ENCODE measurements at regions not wholly inside any gene's neighbourhood (a gene's known extent, or its start where the extent isn't known, plus 50 kb on each side); places are given as distances from the start of the nearest gene placed in this dataset.
"Not testable (repeated sequence)": the region's sequence is repeated elsewhere in the genome, so short reads cannot be mapped to it uniquely, and the experiment has no call there.

DNA sequence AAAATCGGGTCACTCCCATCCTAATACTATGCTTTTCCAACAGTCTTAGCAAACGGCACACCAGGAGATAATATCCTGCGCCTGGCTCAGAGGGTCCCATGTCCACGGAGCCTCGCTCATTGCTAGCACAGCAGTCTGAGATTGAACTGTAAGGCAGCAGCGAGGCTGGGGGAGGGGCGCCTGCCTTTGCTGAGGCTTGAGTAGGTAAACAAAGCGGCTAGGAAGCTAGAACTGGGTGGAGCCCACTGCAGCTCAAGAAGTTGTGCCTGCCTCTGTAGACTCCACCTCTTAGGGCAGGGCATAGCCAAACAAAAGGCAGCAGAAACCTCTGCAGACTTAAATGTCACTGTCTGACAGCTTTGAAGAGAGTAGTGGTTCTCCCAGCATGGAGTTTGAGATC lies 213.3 kb downstream of the TOX3 start:
- ATAC-seq; H3K27ac Mint-ChIP-seq; DNase-seq (ENCODE audit: low spot score in 2 of 2): not testable (repeated sequence)
- peaks cover 14 to 32% of the 10 kb centered on the region in 2 donors for H3K36me3 Mint-ChIP-seq
- peaks cover 24 to 28% of the 10 kb centered on the region in 2 donors for H3K9me3 Mint-ChIP-seq

DNA sequence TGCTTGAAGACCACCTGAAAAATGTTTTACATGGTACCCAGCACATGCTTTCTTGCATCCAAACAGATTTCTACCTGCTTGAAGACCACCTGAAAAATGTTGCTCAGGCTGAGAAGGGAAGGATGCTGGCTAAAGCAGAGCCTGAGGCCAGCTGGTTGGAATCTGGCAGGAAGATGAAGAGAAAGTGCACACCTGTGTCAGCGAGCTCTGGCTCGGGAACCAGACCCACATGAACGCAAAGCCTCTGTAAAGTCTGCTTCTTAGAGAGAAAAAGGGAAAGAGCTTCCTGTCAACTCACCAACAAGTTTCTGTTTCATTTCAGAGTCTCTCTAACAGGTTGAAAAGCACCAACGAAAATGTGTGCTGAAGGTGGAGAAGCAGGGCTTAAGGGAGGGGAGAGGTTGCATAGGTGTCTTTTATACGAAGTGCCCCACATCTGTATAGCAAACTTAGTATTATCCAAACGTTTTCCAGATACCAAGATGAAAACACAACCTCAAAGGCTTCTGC lies 226.0 kb downstream of the TOX3 start:
- Mint-ChIP-seq H3K27ac (no peak overlapping the region), H3K36me3 (peaks cover 0 to 20% of the 10 kb centered on the region in 2 donors), H3K9me3 (peaks cover 21 to 29% of the 10 kb centered on the region in 2 donors)
- no peak for ATAC-seq
- no peak for DNase-seq (ENCODE audit: low spot score in 2 of 2)

DNA sequence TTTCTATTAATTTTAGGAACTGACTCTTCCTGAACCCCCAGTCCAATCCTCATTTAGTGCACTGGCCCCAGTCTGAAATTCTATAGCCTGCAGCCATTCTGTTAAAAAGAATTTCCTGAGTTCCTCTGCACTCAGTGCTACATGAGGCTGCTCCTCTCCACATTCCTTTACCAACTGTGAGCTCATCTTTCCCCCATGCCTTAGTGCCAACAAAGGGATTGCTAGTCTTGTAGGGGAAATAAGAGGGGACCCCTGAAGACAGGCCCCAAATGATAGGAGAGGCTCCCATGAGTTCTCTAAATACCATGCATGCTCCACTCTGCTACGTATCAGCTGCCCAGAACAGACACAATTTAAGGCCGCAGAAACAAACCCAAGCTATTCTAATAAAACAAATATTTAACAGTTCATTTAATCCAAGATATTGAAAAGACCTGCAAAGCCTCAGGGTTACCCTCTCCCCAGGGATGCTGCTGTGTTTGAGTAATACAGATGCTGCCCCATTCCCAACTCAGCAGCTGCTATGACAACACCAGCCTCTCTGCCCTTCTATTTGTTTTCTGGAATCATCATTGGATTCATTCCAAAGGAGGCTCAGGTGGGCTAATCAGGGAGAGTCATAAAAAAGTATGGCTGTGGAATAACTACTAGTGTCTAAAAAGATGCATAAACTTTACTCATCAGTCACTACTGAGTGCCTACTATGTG lies 228.5 kb downstream of the TOX3 start:
- DNase-seq (ENCODE audit: low spot score in 2 of 2) (no peak), ATAC-seq (no peak)
- H3K9me3 Mint-ChIP-seq = peaks cover 28 to 33% of the 10 kb centered on the region in 2 donors
- H3K36me3 Mint-ChIP-seq = peaks cover 0 to 28% of the 10 kb centered on the region in 2 donors
- no peak overlapping the region for H3K27ac Mint-ChIP-seq

- ATAC-seq (no peak), DNase-seq (ENCODE audit: low spot score in 2 of 2) (no peak)
- H3K36me3 Mint-ChIP-seq = peaks cover 0 to 20% of the 10 kb centered on the region in 2 donors
- no peak overlapping the region for H3K27ac Mint-ChIP-seq
- peaks cover 15 to 23% of the 10 kb centered on the region in 2 donors for H3K9me3 Mint-ChIP-seq
Observed at GRCh38 chr16:52316241-52316640, 230.7 kb downstream of the TOX3 start.

GRCh38 chr16:52312716-52313115 lies 234.2 kb downstream of the TOX3 start:
- H3K36me3 Mint-ChIP-seq = peaks cover 0 to 8% of the 10 kb centered on the region in 2 donors
- DNase-seq (ENCODE audit: low spot score in 2 of 2) = no peak
- ATAC-seq = no peak
- peaks cover 11 to 19% of the 10 kb centered on the region in 2 donors for H3K9me3 Mint-ChIP-seq
- no peak overlapping the region for H3K27ac Mint-ChIP-seq

DNA sequence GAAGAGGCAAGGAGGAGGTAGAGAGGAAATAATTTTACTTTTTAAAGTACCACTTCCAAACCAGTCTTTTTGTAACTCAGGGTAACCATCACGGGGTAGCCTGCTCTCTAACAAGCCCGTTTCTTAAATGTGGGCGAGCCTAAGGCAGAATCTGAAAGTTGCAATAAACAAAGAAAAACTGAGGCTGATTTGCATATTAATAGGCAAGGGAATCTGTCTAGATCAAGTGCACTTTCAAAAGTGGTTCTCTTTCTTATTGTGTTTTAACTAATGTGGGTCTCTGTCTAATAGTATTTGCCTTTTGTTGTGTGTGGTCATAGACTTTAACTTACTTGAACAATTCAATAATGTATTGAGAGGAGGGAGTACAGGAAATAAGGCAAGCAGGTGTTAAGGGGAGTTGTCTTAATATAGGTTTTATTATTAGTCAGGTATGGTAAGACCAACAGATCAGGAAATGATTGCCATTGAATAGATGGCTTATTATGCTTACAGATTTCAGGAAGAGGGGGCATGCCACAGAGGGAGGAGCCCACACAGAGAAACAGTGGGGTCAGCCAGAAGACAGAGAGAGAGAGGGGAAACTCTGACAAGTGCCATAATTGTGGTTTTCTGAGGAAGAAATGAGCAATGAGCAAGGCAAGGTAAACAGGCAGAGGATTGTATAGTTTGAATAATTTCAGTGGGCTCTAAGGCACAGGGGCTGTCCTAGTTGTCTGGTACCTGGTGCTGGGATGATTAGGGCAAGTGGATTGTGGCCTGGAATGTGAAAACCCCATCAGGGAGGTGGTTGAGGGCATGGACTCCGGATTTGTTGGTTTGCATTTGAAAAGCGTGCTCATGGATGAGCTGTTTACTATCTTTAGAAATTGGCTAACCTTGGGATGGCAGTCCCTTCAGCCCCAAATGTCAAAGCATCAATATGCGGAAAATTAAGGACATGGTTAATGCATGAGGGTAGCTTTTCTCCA lies 237.2 kb downstream of the TOX3 start:
- H3K9me3 Mint-ChIP-seq = peaks cover 4 to 13% of the 10 kb centered on the region in 2 donors
- peaks cover 0 to 2% of the 10 kb centered on the region in 2 donors for H3K36me3 Mint-ChIP-seq
- peak in 1 of 2 donors; percentile 28 for ATAC-seq
- peak overlapping the region in 1 of 2 donors; percentile 70 for H3K27ac Mint-ChIP-seq
- DNase-seq (ENCODE audit: low spot score in 2 of 2) = no peak

DNA sequence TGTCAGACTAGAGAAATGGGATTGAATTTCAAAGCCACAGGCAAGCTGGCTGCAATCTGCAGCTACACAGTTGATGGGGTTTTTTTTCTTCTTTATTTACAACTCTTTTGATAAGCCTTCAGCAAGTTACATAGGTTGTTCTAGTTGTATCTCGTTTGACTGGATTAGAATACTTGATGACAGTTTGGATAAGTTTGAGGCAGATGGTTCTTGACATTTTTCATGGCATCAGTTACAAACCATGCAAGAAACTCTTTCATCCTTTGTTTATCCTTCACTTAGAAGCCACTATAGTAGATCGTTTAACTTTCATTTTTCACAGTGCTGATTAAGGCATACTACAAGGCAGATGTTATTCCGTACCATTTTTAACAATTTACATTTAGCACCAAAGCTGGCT lies 238.9 kb downstream of the TOX3 start:
- no peak overlapping the region for H3K27ac Mint-ChIP-seq
- H3K9me3 Mint-ChIP-seq = peaks cover 2 to 11% of the 10 kb centered on the region in 2 donors
- H3K36me3 Mint-ChIP-seq = no peaks in the 10 kb centered on the region
- no peak for ATAC-seq
- DNase-seq (ENCODE audit: low spot score in 2 of 2) = no peak

DNA sequence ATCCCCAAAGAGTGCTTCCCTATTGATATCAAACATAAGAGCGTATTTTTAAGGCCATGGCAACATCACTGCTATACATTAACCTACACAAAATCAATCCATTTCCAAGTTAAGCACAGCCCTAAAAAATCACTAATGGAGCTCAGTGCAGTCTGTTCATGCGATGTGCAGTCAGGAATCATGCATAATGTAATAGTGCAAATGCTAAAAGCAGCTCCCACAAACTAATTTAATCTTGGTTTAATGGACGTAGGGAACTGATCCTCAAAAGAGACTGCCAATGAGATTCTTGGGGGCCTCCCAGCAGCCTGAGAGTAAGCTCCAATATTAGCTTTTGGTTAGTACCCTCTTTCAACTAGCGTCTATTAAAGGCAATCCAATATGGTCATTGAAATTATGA lies 245.9 kb downstream of the TOX3 start:
- Mint-ChIP-seq H3K9me3 (peaks cover 14 to 18% of the 10 kb centered on the region in 2 donors), H3K27ac (no peak overlapping the region), H3K36me3 (peaks cover 0 to 4% of the 10 kb centered on the region in 2 donors)
- DNase-seq (ENCODE audit: low spot score in 2 of 2) (no peak), ATAC-seq (no peak)

GRCh38 chr16:52298769-52299168 lies 248.2 kb downstream of the TOX3 start:
- H3K9me3 Mint-ChIP-seq = peaks cover 18 to 25% of the 10 kb centered on the region in 2 donors
- H3K36me3 Mint-ChIP-seq = peaks cover 0 to 4% of the 10 kb centered on the region in 2 donors
- H3K27ac Mint-ChIP-seq = no peak overlapping the region
- ATAC-seq (no peak), DNase-seq (ENCODE audit: low spot score in 2 of 2) (no peak)

DNA sequence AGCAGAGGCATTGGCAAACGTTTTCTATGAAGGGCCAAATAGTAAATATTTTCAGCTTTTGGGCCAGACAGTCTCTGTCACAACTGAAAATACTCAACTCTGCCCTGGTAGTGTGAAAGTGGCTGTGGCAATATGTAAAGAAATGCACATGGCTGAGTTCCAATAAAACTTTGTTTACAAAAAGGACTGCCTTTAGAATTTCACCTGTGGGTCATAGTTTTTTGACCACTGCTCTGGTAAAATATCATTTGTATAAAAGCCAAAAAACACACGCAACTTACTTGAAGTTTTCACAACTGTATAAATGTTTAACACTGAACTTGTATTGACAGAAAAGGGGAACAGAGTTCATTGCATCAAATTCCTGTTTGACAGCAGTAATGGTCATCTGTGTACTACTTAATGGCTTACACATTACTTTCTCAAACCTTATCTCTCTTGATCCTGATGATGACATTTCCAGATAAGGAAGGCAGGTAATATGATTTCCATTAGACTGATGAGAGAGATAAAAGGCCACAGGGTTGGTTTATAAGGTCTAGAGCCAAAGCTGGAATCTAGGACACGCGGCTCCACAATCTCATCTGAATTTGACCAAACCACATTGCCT lies 250.1 kb downstream of the TOX3 start:
- not testable (repeated sequence) for H3K36me3 Mint-ChIP-seq; ATAC-seq; H3K27ac Mint-ChIP-seq; DNase-seq (ENCODE audit: low spot score in 2 of 2)
- peaks cover 14 to 31% of the 10 kb centered on the region in 2 donors for H3K9me3 Mint-ChIP-seq

GRCh38 chr16:52296076-52296475 lies 250.9 kb downstream of the TOX3 start:
- ATAC-seq (no peak), DNase-seq (ENCODE audit: low spot score in 2 of 2) (no peak)
- peaks cover 11 to 26% of the 10 kb centered on the region in 2 donors for H3K9me3 Mint-ChIP-seq
- peaks cover 0 to 4% of the 10 kb centered on the region in 2 donors for H3K36me3 Mint-ChIP-seq
- H3K27ac Mint-ChIP-seq = no peak overlapping the region

- no peak for DNase-seq (ENCODE audit: low spot score in 2 of 2)
- ATAC-seq = no peak
- Mint-ChIP-seq H3K27ac (no peak overlapping the region), H3K36me3 (peaks cover 0 to 4% of the 10 kb centered on the region in 2 donors), H3K9me3 (peaks cover 5 to 27% of the 10 kb centered on the region in 2 donors)
Observed at GRCh38 chr16:52294660-52295059, 252.3 kb downstream of the TOX3 start.

DNA sequence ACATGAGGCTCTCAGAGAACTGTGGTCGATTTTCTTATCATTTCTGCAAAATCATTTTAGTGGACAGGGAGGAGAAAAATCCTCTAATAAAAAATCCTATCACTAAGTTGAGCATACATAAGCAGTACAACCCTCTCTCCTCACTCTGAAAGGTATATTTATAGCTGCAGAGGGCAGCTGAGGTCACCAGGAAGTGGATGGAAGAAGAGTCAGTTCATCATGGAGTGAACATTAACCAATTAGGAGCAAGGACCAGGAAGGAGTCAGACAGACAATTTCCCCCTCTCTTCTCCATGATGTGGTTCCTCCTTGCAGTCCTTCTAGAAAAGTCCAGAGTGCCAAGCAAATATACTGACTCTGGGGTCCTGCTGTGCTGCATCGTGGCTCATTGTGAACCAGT lies 253.7 kb downstream of the TOX3 start:
- ATAC-seq = no peak
- Mint-ChIP-seq H3K27ac (no peak overlapping the region), H3K36me3 (peaks cover 0 to 4% of the 10 kb centered on the region in 2 donors), H3K9me3 (peaks cover 5 to 35% of the 10 kb centered on the region in 2 donors)
- DNase-seq (ENCODE audit: low spot score in 2 of 2) = no peak

DNA sequence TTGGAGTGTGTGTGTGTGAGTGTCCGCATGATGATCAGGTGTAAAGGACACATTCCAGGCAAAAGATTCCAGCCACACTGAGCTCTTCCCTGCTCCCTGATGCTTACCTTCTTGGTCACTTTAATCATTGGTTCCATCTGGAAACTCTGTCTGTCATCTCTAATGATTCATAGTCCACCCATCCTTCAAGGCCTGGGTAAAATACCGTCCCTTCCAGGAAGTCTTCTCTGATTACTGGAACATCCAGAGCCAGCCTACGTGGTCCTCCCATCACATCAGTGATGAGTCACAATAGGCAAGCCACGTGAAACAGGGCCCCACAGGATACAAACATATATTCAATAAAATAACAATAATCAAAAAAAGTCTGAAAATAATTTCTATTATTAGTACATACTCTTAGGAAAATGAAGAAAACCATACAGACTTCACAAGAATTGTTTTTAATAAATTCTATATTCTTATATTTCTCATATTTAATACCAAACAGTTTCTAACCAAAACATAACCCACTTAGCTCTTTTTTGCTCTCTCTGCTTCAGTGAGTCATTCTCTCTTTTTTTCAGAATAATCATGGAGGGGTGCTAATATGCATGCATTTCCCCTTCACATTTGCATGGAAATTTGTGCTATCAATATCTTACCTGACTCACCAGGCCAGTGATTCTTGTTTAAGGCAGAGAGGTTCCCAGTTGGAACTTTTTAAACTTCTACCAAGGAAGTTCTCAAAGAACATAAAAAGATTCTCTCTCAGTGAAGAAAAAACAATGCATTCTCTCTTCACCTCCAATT lies 263.2 kb downstream of the TOX3 start:
- H3K27ac Mint-ChIP-seq = no peak overlapping the region
- ATAC-seq (no peak), DNase-seq (ENCODE audit: low spot score in 2 of 2) (no peak)
- H3K36me3 Mint-ChIP-seq = no peaks in the 10 kb centered on the region
- peaks cover 28 to 38% of the 10 kb centered on the region in 2 donors for H3K9me3 Mint-ChIP-seq

GRCh38 chr16:52283018-52283417 lies 263.9 kb downstream of the TOX3 start:
- Mint-ChIP-seq H3K9me3 (peaks cover 28 to 34% of the 10 kb centered on the region in 2 donors), H3K36me3 (no peaks in the 10 kb centered on the region), H3K27ac (no peak overlapping the region)
- DNase-seq (ENCODE audit: low spot score in 2 of 2) = no peak
- no peak for ATAC-seq

GRCh38 chr16:52280086-52280485 lies 266.9 kb downstream of the TOX3 start:
- H3K9me3 Mint-ChIP-seq = peaks cover 18 to 20% of the 10 kb centered on the region in 2 donors

More at GRCh38 chr16:52280086-52280485, 266.9 kb downstream of the TOX3 start:
- DNase-seq (ENCODE audit: low spot score in 2 of 2) (no peak), ATAC-seq (no peak)
- H3K36me3 Mint-ChIP-seq = no peaks in the 10 kb centered on the region
- no peak overlapping the region for H3K27ac Mint-ChIP-seq

Data from activated naive CD4-positive, alpha-beta T cell treated with anti-CD3 and anti-CD28 coated beads, Interleukin-2, amount 50 U/mL, for 72 hours (primary cell).